ENCODE measurements at regions not wholly inside any gene's neighbourhood (a gene's known extent, or its start where the extent isn't known, plus 50 kb on each side); places are given as distances from the start of the nearest gene placed in this dataset.

GRCh38 chr7:110522061-110522760 is 568.7 kb upstream of the LRRN3 start:
- no peak for TF ChIP-seq CTCF (IDR thresholded peaks at IDR 0.05)
- TF ChIP-seq POLR2A (IDR thresholded peaks at IDR 0.05) = no peak

Measured in lower leg skin (tissue), 3 donors.